HG03571 (cell line): ENCODE measurements at regions not wholly inside any gene's neighbourhood (a gene's known extent, or its start where the extent isn't known, plus 50 kb on each side); places are given as distances from the start of the nearest gene placed in this dataset.

Experiments used
- ATAC-seq: cut with Tn5 transposase; IDR thresholded peaks from one replicate; pipeline ENCODE4 v1.9.1; 2021; ENCODE audit not compliant: unreplicated experiment

DNA sequence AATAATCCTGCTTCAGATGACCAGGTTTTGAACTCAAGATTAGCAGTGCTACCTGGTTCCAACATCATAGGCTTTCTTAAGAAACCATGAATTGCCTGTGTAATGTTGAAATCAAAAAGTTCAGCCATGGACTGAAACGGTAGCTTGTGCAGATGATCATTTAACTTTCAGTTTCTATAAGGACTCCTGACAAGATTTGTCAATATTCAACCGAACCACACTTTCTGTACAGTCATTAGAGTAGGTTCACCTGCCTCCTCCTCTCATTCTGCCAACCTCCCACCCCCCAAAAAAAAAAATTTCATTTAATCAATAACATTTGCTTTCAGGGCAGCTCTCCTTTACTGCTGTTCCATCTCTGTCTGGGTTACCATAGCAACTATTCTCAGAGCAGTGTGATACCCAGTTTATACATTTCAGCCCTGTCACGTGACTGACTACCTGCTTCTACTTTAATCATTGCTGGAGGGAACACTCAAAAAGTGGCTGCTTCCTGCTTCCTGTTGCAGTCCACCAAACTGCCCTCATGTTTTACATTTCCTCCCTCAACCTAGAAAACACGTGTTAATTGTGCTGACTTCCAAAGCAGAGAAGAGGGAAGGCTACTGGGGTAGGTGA lies 275.5 kb downstream of the SS18 start:
- peak; percentile 94 for ATAC-seq

DNA sequence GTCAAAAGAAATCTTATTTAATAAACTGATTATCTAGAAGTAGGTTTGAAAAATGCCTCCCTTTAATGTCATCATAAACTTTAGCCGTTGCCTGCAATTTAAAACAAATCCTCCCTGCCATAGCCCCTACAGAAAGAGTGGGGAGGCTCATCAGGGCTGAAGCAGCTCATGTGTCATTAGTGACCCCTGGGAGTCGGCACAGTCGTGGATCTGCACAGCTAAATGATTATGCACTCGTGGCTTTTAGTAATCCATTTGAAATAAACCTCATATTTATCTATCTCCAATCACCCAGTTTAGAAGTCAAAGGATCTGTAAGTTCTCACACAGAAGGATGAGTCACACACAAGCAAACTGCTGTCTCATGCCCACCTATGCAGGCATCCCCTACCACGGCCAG lies 277.3 kb downstream of the SS18 start:
- no peak for ATAC-seq

DNA sequence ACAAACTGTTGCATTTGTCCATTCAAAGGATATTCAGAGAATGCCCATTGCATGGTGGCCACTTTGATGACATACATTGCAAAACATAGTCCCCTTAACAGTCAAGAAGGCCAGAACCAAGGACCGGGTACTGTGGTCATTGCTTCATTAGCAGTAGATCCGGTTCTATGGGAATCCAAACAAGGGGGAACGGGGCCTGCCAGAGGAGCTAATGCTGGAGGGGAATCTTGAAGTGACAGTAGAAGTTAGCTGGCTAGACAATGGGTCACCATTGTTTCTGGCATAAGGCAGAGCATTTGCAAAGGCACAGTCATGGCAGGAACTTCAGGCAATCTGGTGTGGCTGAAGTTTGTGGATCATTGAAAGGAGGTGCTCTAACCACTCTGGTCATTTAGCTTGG lies 279.7 kb downstream of the SS18 start:
- no peak for ATAC-seq

DNA sequence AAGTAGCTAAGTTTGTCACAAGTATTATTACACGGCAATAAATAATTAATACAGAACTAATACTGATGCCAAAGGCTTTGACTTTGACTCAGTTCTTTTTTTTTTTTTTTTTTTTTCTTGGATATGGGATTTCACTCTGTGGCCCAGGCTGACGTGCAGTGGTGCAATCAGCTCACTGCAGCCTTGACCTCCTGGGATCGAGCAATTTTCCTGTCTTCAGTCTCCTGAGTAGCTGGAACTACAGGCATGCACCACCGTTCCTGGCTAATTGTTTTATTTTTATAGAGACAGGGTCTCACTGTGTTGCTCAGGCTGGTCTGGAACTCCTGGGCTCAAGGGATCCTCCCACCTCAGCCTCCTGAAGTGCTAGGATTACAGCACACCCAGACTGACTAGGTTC lies 284.5 kb downstream of the SS18 start:
- ATAC-seq, result no peak

DNA sequence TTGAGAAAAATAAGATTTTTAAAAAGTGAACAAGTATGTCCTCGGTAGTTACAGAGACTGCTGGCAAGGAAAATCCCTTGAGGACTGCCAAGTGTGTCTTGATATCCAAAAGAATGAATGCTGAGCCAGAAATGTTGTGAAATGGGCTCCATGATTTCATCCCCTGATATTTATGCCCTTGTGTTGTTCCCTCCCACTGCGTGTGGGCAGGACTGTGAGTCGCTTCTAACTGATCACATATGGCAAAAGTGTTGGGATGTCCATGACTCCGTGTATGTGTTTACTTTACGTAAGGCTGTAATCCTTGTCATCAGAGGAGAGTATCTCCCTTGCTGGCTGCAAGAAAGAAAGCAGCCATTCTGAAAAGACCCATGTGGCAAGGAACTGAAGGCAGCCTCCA lies 285.1 kb downstream of the SS18 start:
- no peak for ATAC-seq

DNA sequence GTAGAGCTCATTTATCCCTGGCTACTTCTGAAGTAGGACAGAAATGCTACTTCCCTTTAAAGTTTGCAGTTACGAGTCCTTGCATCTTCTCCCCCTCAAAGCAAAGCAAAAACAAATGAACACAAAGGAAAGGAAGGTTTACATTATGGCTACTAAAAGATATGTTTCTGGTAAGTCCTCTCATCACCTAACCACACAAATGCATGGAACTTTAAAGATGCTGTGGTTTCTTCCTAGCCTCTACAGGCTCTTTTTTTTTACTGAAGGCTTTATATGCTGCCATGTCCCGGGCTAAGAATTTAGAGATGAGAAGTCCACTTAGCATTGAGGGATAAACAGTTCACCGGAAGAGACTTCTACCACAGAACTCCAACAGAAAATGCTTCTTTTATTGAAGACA lies 291.2 kb downstream of the SS18 start:
- ATAC-seq, result no peak

DNA sequence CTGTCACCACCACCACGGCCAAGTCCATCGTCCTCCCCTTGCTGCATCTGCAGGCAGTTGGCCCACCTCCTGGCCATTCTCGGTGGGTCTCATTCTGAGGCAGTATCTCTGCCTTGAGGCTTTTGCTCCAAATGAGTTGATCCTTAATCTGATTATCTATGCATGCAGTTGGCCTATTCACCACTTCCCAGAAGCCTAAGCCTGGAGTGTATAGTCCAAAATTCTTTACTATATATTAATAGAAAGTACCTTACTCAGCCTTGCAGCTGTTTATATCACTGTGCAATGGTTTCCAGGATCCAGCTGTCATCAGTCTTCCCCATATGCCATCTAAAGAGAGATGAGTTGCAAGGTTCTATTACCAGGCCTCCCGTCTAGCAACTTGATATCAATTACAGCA lies 292.4 kb downstream of the SS18 start:
- ATAC-seq, result no peak

DNA sequence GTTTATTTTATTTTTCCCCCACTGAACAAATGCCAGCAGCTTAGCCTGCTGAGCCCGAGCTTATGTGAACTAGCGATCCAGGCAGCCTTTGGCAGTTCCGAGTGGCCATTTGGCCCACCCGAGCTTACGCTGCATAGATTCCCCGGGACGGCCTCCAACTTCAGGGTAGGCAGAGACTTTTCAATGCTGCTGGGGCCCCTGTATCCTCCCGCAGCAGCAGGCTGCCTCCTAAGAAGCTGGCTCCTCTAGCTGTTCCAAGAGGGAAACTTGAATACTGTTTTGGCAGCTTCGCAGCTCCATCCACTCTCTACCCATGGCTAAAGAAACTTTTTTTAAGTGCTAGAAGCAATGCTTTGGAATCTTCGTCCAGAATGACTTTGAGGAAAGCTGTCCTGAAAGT lies 295.2 kb downstream of the SS18 start:
- ATAC-seq, result no peak

DNA sequence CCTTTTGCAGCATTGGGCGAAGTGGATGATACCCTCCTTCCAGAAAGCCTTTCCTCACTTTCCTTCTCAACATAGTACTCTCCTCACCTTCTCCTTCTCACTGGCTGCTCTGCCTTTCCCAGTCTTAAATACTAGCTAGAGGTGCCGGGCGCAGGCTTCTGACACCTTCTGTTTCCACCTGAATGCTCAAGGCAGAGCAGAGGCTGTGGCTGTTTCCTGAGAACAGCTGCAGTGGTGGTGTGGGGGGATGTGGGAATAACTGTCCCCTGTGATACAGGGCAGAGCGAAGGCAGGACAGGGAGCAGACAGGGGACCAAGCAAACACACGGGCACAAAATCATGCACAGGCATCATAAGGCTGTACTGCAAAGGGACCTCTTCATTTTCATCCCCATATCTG lies 303.1 kb downstream of the SS18 start:
- no peak for ATAC-seq

DNA sequence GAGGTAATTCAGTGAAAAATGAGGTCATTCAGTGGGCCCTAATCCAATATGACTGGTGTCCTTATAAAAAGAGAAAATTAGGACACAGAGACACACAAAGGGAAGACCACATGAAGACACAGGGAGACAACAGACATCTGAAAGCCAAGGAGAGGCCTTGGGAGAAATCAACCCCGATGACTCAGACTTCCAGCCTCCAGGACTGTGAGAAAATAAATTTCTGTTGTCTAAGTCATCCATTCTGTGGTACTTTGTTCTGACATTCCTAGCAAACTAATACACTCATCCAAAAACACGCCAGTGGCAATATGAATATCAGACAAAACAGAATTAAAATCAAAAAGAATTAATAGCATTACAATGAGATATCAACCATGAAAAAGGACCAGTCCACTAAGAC lies 303.7 kb downstream of the SS18 start:
- ATAC-seq, result no peak

DNA sequence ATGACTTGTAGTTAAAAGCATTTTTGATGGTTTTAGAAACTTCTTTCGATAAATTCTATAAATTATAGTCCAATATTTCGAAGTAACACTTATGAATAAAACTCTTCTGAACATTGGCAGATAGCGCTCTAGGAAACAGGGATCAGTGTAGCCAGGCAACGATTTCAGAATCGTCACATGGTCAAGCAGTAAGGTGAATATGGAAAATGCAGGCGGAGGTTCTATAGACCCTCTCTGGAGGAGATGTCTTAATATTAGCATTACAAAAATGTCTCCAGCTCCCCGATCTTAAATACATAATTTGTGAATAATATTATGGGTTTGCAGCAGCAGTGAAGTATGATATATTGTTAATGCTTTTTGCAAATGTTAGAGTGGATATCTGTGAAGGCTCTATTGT lies 310.3 kb downstream of the SS18 start:
- ATAC-seq, result no peak

DNA sequence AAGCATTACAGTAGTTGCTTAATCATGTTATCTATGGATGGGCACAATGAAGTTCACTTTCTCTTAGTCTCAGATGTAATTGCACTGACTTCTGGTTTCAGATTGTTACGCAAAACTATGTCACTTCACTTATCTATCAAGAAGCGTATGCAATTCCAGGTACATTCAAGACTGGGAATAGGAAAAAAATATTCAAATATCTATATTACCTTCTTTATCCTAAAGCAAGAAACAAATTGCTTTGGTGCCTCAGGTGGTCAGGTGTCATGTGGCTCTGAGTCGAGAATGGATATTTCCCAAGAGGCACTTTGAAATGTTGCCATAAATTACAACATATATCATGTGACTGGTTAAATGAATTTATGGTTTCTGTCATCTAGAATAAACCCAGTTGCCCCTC lies 318.6 kb downstream of the SS18 start:
- ATAC-seq, result no peak

DNA sequence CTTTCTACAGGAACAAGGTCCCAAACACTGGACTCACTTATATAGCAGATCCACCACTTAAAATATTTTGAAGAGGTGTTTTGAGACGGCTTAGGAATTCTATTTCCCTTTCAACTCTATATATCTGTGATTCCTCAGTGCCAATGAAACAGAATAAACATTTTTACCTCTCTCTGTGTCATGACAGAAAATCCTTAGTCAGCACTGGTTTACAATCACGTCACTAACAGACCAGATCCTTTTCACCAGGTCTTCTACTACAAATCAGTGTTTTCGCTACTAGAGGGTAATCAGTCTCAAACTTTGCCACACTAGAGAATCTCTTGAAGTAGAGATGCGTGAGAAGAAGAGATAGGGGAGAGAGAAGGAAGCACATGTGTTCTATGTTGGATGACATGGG lies 325.6 kb downstream of the SS18 start:
- no peak for ATAC-seq

DNA sequence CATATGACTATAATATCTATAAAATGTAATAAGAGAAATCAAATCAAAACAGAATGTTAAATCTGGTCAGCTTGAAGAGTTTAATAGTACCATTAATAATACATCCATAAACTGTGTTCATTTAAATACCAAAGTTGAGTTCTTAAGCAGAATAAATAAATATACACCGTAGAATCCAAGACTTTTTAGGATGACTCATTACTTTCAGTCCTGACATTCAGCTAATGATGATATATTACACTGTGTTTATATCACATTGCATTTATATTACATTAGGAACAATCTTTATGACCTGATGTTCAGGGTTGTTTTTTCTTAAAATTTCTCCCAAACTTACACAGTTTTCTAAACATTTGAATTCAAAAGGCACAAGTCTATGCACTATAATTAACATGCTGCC lies 331.3 kb downstream of the SS18 start:
- ATAC-seq, result no peak

DNA sequence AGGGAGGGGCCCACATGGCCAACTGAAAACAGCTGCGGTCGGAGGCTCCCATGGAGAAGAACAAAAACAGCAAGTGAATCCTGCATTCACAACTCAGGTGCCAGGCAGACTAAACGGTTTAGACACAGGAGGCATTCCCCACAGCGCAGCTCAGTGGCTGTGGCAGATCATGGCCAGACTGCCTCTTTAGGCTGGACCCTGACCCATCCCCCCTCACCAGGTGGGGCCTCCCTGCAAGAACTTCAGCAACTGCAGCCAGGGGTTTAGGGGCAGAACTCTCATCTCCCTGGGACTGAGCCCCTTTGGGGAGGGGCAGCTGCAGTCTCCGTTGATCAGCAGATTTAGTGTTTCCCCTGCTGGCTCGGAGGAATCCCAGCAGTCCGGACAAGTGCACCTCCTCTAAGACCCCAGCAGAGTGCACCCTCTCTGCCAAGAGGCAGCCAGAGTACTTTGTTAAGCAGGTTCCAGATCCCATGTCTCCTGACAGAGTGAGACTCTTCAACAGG lies 346.7 kb downstream of the SS18 start:
- no peak for ATAC-seq

DNA sequence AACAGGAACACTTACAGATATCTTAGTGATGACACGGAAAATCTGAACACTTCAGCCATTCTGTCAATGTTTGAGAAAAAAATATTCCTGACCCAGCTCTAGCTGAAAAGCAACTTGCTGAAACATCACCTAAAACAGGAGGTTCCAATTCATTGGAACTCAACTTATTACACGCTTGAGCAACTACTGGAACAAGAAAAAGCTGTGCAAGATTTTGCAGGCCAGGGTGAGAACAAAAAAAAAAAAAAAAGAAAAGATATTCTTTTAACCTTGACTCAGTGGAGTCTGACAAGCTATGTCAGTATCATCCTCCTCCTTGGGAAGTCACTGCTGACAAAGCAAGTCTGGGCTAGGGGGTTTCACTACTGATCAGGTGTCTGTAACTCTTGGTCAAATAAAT lies 351.0 kb downstream of the SS18 start:
- ATAC-seq, result no peak

DNA sequence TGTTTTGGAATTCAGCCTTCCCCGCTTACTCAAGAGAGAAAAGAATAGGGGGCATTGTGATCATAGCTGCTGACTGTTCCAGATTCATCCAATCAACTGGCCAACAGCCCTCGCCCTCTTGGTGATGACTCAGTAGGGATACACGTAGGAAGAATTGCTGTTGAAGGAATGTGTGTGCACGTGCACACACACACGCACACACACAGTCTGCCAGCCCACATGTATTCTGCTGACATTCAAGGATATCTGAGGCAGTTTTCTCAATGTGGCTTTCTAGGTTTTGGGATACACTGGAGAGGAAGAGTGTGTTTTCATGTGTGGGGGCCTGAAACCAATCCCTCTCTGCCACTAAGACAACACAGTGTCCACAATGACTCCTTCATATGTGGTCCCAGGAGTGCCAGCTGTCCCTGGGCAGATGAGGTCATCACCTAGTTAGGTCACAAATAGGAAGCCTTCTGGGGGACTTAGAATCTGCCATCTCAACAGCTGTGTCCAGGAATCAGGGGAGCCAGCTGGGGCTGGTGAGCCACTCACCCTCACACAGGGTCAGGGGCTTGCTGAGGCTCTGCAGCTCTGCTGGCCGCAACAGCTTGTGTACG lies 352.6 kb downstream of the SS18 start:
- no peak for ATAC-seq

DNA sequence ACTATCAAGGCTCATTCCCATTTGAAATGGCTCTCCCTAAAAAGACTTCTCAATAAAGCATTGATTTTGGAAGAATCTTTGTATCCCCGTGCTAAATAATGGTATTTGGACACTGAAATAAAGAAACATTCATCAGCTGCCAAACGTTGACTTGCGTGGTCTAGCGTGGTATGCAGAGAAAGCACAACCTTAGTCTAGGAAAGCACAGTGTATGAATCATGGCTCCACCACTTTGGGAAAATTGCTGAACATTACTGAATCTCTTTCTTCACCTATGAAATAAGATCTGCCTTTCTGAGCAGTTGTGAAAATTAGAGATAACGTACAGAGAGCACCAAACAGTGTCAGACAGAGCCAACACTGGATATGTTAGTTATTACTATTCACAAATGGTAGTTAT lies 353.9 kb downstream of the SS18 start:
- ATAC-seq, result no peak

DNA sequence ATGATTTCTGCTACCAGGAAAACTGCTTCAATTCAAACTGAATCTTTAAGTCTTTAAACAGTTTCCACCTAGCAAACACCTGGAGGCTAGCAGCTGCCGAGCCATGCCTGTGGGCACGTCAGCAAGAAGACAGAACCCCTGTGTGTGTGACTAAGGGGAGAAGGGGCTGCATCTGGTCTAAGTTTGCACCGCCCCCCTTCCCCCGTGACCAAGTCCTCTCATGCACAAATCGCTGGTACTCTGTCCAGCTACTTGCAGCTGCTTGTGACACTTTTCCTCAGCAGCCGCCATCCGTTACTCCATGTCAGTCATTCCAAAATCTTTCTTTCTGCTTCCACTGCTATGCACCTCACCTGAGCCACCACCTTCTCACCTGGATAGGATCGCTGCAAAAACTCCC lies 355.0 kb downstream of the SS18 start:
- no peak for ATAC-seq

DNA sequence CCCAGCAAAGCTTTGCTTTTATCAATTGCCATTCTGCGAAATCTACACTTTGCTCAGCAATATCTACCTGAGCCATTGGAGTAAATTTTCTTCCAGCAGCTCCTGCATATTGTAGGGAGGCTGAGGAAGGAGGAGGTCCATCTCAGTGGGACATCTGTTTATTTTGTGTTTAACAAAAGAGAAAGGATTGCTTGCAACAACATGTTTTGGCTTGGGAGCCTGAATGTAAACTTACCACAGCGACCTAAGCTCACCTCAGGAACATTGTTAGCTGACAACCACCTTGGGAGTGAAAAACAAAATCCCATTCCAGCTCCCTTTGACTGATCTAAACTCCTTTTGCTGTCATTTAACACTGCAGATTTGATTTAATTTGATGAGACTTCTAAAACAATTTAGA lies 356.1 kb downstream of the SS18 start:
- ATAC-seq, result no peak

DNA sequence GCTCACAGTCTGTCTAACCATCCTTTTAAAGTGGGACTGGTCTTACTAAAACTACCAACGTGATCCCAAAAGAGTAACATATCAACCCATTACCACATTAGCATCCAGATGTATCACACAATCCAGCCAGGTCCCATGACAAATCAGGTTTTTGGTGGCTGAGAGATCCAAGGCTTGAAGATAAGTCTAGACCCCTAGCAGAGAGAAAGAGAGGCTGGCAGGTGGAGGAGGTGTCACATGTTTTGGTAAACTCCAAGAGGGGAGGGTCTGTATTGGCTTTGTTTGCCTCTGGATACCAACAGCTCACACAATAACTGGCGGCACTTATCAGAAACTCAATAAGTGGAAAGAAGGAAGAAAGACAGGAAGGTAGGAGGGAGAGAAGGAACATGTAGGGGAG lies 357.6 kb downstream of the SS18 start:
- ATAC-seq, result no peak

DNA sequence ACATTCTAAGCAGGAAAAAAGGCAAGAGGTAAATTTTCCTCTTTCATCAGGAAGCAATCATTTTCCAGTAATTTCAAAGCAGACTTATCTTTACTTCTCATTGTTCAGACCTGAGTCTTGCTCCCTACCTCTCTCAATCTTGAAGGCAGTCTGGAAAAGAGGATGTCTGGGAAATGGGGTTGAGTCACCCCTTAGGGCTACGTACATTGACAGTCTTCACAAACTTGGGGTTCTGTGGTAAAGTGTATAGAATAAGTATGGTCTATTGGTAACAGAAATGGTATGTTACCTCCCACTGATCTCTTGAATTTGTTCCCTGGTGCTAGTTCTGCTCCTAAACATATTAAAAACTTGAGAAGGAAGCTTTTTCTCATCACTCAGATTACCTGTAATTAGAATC lies 361.3 kb downstream of the SS18 start:
- ATAC-seq, result no peak

DNA sequence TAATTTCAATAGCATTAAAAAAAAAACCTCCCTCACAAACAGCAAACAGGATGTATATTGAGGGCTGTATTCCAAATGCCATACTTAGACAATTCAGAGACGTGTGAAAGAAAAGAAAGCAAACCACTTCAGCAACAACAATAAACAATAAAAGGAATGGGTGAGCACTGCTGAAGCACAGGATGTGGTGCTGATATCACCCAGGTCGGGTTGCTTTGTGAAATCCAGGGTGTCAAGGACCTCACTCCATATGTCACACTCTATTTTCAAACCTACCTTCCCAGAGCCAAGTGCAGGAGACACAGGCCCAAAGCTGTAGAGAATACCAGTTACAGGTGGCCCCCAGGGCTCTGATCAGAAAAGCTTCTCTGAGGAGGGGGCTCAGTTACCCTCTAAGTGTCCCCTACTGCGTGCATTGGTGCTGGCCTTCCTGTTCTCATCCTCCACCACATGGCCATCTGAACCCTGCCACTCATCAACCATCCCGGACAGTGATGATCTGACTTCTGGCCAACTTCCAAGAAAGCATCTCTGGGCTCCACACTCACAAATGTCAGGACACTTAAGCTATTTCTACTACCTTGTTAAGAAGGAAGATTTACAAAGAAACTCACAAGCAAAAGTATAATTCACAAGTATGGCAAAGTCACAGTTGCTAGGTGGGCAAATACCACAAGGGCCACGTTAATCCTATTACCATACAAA lies 363.0 kb downstream of the SS18 start:
- no peak for ATAC-seq
